Stimulated activated CD4-positive, alpha-beta T cell treated with anti-CD3 and anti-CD28 coated beads, Interleukin-12 subunit alpha, Interleukin-12 subunit beta, amount 100 ng/mL, for 4 hours (primary cell): ENCODE measurements at regions not wholly inside any gene's neighbourhood (a gene's known extent, or its start where the extent isn't known, plus 50 kb on each side); places are given as distances from the start of the nearest gene placed in this dataset.
"Not testable (repeated sequence)": the region's sequence is repeated elsewhere in the genome, so short reads cannot be mapped to it uniquely, and the experiment has no call there.

Experiments used
- DNase-seq: peaks from one replicate; pipeline ENCODE4 v3.0.0-alpha.2; 2020

DNA sequence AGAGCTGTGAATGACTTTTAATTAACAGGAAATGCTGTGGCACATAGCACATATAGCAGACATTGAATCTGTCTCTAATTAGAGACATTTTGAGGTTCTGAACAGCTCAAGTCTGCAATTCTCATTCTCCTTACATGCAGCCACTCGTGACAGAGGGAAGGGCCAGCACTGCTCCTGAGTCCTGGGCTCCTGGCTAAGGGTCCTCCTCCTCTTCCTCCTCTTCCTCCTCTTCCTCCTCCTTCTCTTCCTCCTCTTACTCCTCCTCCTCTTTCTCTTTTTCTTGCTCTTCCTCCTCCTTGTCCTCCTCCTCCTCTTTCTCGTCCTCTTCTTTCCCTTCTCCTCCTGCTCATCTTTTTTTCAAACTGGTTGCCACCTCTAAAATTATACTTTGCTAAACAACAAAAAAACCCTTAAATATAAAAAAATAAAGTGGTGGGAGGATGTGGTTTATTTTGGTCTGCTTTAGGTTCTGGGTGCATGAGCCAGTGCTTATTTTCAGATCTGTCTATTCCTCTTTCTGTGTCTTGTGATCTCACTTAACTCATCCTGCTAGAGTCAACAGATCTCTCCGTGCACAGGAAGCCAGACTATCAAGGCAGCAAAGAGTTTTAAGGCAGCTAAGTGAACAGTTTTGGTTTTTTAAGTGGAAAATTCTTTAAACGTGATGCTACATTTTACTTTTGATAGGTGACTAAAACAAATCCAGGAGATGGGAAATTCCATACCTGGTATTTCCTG lies 159.3 kb downstream of the CD83 start:
- DNase-seq: no peak

DNA sequence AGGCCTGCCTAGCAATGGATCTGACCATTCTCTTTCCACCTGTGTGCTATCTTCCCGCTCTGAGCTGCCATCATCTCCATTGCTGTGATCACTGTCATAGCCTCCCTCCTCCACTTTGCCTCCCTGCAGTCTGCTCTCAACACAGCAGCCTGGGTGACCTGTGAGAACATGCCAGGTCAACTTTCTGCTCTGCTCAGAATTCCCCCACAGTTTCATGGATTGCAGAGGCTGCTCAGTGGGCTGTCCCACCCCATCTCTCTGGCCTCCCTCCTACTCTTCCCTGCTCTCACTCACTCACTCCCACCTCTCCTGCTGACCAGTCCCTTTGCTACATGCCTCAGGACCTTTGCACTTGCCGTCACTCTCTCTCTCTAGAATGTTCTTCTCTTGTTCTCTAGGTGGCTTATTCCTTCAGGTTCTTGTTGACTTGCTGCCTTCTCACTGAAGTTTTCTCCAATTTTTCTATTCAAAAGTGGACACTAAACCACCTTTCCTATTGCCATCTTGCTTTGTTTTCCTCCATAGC lies 159.9 kb downstream of the CD83 start:
- DNase-seq: no peak

DNA sequence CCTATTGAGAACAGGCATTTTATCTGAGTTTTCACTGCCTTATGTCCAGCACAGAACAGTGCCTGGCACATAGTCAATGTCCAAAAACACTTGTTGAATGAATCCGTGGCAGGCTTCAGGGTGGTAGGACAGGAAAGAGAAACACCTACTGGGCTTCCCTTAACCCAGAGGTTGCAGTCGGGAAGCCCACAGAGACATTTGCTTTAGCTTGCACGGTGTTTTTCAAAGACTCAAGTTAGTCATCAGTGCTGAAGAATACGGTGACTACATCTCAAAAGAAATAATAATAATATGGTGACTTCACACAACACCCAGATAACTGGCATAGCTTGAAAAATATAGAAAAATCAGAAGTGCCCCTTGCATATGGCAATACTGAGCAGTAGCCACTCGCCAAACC lies 160.4 kb downstream of the CD83 start:
- no peak for DNase-seq

DNA sequence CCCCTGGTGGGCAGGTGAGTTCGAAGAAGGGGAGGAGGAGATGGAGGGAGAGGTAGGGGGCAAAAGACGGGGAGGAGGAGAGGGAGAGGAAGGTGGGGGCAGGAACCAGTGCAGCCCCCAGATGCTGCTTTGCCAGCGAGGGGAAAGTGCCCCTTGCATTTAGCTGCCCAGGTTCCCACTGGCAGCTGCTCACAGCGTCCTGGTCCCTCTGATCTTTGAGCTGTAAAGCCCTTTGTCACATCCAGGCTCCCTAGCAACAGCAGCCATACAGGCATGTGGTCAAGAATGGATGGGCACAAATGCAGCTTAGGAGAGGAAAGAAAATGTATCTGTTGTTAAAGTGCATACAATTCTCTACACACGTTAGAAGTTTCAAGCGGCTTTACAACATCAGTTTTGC lies 160.9 kb downstream of the CD83 start:
- no peak for DNase-seq

DNA sequence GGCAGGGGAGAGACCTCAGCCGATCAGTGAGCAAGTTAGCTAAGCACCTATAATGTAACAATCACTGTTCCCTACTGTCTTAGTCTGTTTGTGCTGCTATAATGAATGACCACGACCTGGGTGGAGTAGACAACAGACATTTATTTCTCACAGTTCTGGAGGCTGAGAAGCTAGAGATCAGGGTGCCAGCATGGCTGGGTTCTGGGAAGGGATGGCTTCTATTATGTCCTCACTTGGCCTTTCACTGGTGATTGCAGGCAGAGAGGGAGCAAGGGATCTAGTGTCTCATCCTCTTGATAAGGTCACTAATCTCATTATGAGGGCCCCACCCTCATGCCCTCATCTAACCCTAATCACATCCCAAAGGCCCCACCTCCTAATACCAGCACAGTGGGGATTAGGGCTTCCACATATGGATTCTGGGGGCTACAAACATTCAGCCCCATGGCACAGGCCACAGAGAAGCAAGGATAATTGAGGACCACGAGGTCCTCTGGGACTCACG lies 162.5 kb downstream of the CD83 start:
- no peak for DNase-seq

DNA sequence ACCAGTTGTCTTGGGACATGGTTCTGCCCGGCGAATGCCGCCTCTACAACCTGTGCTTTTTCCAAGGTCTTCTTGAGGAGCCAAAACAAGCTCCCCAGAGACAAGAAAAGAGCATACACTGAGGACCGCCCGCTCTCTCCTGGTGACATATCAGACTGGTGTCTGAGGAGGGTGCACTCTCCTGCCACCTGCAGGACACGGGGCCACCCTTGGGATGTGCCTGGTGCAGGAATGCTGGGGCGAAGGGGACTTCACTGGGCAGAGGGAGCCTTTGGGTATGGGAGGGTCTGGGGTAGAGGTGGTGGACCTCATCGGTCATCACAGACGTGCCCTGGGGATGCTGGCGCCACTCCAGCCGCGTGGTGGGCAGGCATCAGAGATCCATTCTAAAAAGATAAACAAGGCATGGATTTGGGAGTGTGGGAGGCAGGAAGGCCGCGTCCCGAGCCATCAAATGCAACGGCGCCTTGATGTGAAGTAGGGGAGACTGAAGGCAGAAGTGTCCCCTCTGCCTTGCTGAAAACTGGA lies 163.3 kb downstream of the CD83 start:
- DNase-seq: no peak

DNA sequence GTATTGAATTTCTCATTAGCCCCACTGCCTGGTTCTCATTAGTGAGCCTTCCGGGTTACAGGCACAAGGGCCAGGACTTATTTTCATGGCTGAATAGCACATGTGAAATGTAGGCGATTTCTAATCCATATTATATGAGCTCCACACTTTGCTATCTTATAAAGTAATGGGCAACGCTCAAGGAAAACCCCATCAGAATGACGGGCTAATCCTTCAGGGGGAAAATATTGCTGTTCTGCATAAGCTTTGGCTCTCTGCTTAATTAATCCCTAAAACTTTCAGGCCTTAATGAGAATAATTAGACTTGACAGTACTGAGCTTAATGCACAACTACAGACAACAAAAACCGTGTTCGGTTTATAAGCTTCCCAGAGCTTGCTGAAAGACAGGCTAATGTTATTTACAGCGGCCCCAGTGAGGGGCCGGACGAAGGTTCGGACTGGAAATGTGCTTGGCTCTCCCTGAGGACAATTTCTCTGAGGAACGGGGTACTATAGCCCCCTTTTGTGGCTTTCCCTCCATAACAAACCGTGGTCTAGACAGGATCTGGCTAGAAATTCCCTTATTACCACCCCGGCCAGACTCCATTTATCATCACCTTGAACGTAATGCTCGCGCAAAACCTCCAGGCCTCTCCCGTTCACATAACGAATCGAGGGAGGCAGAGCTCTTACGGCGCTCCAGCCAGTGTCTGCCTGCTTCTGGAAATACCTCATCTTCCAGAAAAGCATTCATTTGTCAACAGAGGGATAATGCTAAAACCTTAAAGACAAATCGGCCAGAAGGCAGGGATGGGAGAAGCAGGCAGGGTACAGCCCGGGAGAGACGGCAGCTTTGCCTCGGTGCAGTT lies 164.5 kb downstream of the CD83 start:
- no peak for DNase-seq

DNA sequence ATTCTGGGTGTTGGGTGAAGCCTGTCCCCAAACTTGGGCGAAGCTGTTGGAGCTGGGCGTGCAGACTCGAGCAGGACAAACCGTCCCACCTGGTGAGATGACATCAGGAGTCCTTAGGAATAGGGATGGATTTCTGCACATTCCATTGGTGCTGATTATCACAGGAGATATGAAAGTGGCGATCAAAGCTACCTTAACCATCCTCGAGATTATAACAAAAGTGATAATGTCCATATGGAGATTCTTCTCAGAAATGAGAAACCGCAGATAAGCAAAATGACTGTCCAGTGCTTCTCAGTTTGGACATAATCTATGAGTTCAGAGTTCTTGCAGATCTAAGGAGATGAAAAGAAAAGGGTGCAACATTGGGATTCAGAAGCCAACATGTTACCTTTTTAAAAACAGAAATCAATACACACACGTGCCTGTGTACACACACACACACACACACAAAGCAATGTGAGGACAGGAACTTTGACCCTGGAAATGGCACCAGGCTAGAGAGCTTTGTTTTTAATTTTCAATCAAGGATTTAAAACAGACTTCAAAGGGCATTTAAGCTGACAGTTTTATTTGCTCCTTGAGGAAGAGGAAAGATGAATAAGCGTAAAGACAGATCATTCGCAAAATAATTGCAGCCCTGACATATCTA lies 165.4 kb downstream of the CD83 start:
- no peak for DNase-seq

DNA sequence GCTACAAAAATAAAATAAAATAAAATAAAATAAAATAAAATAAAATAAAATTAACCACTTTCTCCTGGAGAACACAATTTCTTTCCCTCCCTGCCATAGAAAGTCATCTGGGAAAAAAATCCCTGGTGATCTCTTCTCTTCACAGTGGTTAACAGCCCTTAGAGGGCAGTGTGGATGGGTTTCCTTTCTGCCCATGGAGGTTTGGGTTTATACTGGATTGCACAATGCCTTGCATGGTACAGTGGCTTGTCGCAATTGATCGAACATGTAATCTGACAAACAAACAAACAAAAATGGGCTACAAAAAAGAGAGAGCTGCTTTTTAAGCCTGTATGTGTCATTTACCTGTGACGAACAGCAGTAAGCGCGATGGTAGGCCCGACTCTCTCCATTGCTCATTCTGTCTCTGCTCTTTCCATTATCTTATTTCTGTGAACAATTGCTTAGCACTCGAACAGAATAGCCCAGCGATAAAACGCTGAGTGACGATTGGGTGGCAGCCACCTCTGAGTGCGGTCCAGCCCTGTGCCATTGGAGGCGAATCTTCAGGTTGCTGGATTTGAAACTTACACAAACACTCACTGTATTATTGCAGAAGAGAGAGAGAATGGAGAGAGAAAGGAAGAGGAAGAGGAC lies 166.1 kb downstream of the CD83 start:
- no peak for DNase-seq

DNA sequence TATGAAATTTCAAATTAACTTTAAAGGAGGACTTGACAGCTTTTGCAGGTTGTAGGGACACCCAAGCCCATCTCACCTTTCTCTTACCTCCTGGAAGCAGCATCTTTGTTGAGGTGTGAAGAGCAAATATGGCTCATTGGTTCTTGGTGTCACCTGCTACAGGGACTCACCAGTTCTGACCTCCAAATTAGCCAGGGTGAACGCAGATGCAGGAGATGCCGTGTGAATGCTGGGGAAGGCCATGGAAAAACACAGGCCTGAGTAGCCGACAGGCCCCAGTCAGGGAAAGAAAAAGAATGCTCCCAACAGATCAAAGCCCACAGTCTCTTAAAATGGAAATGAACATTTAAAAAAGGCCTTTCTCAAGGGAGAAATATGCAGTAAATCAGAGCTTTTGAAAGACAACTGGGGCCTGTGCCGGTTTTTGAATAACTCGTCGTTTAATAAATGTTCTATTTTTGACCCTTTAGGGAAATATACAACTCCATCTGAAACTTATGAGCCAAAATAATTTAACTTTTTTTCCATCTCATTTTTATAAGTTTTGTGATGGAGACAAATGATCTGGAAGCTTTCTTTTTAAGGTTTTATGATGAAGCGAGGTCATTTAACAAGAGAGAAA lies 167.5 kb downstream of the CD83 start:
- no peak for DNase-seq

DNA sequence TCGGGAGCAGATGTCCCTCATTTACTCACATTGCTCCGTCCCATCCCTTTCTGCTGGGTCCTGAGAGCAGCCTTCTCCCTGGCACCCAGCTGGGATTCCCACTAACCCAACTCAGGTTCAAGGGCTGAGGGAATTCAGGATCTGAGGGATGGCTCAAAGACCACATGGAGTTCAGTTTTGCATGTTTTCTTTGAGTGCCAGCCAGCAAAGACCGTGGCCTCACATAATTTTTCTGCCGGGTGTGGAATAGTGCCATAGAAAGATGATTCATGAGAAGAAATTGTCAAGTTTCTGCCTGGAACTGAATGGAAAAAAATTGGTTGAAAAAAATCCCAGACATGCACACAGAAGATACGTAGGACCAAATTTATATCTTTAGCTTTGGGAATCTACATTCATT lies 168.6 kb downstream of the CD83 start:
- DNase-seq: no peak

DNA sequence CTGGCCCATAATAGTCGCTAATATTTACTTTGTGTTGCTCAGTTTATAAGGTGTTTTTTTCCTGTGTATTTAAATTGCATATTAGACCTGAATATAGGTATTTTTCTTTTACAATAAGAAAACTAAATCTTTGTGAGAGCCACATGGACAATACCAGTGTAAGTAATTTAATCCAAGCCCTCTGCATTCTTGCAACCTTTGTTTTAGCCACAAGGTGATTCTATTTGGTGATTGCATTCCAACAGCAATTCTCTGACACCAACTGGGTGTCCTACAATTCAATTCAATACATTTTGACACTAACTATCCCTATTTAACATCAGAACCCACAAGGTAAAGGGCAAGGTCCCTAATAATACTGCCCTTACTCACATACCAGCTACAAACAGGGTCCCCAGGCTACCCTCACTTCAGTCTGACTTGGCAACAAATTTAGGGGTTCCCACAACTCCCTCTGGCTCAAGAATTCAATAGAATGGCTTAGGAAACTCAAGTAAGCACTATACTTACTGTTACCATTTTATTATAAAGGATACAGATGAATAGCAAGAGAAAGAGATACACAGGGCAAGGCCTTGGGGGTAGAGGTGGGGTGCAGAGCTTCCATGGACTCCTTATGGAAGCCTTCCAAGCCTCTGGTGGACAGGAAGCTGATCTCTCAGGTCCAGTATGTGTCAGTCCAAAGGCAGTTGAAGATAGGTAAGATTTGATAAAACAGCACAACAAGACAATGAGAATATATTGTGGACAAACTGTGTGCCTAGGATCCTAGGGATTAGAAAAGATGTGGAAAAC lies 169.3 kb downstream of the CD83 start:
- no peak for DNase-seq

DNA sequence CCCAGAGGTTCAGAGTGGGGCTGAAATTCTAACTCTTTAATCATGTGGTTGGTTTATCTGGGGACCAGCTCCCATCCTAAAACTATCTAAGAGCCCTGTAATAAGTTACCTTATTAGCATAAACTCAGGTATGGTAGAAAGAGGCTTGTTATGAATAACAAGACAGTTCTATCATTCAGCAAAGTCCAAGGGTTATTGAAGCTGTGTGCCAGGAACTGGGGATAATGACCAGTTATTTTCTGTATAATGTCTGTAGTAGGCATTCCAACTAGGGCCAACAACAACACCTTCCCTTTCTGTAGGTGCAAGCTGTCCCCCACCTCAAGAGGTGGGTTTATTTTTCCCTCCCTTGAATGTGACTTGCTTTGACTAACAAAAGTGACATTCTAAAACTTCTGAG lies 170.1 kb downstream of the CD83 start:
- DNase-seq: no peak

DNA sequence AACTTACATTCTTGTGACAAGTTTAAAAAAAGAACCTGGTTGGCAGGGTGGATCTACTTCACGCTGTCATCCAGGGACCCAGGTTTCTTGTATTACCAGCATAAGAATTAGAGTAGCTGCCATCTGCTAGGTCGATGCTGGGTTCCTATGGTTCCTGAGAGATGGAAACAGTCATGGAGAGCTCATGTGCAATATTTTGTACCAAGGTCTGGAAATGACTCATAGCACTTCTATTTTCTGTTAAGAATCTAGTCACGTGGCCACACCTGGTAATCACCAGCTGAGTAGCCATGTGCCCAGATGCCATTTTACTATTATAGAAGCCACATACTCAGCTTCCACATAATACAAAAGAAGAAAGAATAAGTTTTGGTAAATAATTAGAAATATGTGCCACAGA lies 171.3 kb downstream of the CD83 start:
- DNase-seq: no peak

DNA sequence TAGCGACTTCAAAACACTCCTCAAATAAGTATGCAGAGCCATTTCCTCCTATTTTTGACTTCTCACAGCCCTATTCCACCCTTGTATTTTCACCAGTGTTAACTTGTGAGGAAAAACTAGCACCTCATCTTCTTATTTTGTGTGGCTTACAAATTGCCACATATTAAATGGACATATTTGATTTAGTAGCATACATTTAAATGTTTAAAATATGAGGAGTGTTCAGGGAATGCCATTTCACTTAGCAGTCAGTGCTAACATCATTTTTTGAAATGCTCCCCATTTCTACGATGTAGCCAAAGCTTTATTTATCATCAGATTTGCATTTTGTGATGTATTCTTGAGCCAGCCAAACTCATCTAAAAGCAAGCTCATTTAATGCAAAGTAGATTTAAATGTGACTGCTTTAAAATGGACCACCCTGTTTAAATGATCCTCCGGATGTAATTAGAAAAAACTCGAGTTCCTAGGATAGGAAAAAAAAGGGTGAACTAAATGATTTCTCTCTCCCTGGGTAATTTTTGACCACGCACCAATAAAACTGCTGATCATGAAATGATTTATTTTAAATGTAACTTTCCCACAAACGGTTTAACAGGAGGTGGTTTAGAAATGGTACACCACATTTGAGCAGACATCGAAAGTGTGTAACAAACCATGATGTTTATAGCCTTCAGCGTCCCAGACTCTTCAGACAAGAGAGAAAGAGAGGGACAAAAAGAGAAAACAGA lies 172.6 kb downstream of the CD83 start:
- DNase-seq: no peak

DNA sequence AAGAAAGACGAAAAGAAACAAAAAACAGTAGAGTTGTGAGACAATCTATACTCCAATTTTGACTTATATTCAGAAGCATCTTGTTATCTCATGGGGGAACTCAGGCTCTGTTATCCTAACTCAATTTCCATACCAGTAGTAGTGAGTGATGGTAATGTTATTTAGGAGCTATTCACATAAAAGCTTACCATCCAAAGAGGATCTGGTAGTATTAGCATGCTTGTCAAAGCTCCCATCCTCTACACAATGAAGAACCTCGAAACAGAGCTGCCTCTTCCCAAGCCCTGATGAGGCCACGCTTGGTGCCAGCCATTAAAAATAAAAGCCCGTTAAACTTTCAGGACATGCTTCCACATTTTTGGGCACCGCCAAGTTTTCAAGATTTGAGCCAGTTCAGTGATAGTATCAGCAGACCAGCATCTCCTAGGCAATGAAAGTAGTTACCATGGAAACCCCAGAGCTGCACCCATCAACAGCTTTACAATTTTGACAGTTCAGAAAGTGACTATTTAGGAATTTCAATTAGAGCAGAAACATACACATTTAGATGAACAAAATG lies 173.3 kb downstream of the CD83 start:
- no peak for DNase-seq

DNA sequence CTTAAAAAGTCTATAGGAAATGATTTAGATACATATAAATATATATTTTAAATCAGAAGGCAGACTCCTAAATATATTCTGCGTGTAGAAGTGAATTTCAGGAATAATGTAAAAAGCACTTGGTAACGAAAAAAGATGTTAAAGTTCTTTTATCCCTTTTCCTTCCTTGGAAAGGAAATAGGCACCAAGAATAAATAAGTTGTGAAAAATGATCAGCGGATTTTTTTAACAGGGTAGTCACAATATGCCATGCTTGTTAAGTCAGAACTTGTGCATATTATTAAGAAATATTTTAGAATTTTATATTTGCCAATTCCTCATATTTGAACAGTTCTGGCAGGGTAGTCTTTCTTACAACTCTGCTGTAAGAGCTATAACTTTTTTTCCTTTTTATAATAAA lies 173.8 kb downstream of the CD83 start:
- no peak for DNase-seq

DNA sequence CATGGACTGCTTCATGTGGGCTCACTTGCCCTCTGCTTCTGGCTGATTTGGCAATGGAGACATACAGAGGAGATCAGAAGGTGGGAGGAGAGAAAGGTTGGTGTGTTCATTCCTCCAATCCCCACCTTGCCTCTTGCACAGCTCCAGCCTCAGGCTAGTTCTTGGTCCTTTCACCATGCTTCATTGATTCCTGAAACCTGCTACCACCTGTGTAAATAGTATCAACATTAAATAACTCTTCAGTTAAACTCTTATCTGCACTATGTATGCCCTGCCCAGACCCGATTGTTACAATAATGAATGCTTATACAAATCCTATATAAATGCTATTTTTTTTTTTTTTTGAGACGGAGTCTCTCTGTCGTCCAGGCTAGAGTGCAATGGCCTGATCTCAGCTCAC lies 174.5 kb downstream of the CD83 start:
- no peak for DNase-seq

DNA sequence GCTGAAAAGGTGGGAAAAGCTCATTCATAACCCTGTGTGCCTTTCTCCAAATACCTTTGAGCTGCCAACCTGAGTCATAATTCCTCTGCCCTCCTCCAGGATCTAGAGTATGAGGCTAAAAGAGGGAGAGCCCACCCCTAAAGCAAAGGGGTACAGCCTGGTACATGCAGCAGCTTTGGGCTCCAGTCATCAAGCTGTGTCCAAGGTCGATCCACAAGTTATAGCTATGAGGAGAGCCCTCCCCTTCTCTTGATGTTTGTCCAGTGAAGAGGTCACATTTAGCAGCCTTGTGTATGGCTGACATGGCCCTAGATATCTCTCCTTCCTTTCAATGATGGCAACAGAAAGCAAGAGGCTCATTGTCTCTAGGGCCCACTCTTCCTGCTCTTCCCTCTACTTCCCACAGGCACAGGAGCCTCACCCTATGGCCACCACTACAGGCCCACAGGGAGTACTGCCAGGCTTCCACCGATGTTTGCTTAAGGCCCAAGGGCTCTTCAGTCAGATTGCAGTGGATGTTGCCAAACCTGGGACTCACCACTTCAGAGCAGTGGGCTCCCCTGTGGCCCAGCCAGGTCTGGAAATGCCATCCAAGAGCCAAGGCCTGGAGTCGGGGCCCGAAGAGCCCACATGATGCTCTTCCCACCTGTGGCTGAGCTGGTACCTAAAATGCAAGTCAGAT lies 176.8 kb downstream of the CD83 start:
- no peak for DNase-seq

DNA sequence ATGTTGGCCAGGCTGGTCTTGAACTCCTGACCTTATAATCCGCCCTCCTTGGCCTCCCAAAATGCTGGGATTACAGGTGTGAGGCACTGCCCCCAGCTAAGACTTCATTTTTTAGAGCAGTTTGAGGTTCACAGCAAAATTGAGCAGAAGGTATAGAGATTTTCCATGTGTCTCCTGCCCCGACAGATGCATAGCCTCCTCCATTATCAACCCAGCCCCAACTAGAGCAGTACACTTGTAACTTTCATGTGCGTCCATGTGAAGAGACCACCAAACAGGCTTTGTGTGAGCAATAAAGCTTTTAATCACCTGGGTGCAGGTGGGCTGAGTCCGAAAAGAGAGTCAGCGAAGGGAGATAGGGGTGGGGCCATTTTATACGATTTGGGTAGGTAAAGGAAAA lies 179.1 kb downstream of the CD83 start:
- not testable (repeated sequence) for DNase-seq
